Ectodermal cell (in vitro differentiated cells): ENCODE measurements at regions not wholly inside any gene's neighbourhood (a gene's known extent, or its start where the extent isn't known, plus 50 kb on each side); places are given as distances from the start of the nearest gene placed in this dataset.

Experiments
- H3K27ac ChIP-seq: 2 replicates; pipeline ENCODE4 v1.7.0; 2013; ENCODE audit warnings: mild to moderate bottlenecking, low read depth, low read length; ENCODE audit not compliant: insufficient read depth, poor library complexity, severe bottlenecking
- H3K27me3 ChIP-seq: 2 replicates; pipeline ENCODE4 v1.7.0; 2013; ENCODE audit warnings: mild to moderate bottlenecking, low read length; ENCODE audit not compliant: insufficient read depth, control insufficient read depth, poor library complexity, severe bottlenecking
- H3K36me3 ChIP-seq: one replicate; pipeline ENCODE4 v1.7.0; 2013; ENCODE audit warnings: low read length; ENCODE audit not compliant: control insufficient read depth, insufficient read depth
- H3K4me1 ChIP-seq: one replicate; pipeline ENCODE4 v1.7.0; 2013; ENCODE audit warnings: low read length; ENCODE audit not compliant: control insufficient read depth, insufficient read depth
- H3K4me3 ChIP-seq: 2 replicates; pipeline ENCODE4 v1.7.0; 2013; ENCODE audit warnings: low read depth, low read length, control low read depth; ENCODE audit not compliant: insufficient read depth
- H3K9me3 ChIP-seq: 2 replicates; pipeline ENCODE4 v1.7.0; 2013; ENCODE audit warnings: mild to moderate bottlenecking, low read length, moderate library complexity; ENCODE audit not compliant: control insufficient read depth
- WGBS, 2 experiments: methylation state at CpG; one replicate each; pipeline ENCODE4 v1.1.7; 2013; ENCODE audit warnings: missing lambda C conversion rate in 2 of 2; 5-methylcytosine and 5-hydroxymethylcytosine counted together

- no peaks in the 10 kb centered on the region for H3K9me3 ChIP-seq
- H3K27me3 ChIP-seq, result no peaks in the 10 kb centered on the region
- WGBS, 2 experiments, result 79 to 96% methylated on average over 1 of the region's 1 CpG
- H3K4me1 ChIP-seq, result no peaks in the 10 kb centered on the region
- no peak overlapping the region for H3K27ac ChIP-seq
- H3K4me3 ChIP-seq, result no peak overlapping the region
- H3K36me3 ChIP-seq, result no peaks in the 10 kb centered on the region
These were observed 352.5 kb upstream of the GULP1 start for GRCh38 chr2:187939180-187939579.

- Histone ChIP-seq H3K27me3 (no peaks in the 10 kb centered on the region), H3K4me1 (no peaks in the 10 kb centered on the region), H3K27ac (no peak overlapping the region), H3K4me3 (no peak overlapping the region), H3K9me3 (no peaks in the 10 kb centered on the region), H3K36me3 (no peaks in the 10 kb centered on the region)
These were observed 348.8 kb upstream of the GULP1 start for GRCh38 chr2:187942876-187943275.

- no peaks in the 10 kb centered on the region for H3K9me3 ChIP-seq
- no peaks in the 10 kb centered on the region for H3K27me3 ChIP-seq
- H3K27ac ChIP-seq, result no peak overlapping the region
- no peak overlapping the region for H3K4me3 ChIP-seq
- no peaks in the 10 kb centered on the region for H3K36me3 ChIP-seq
- H3K4me1 ChIP-seq, result no peaks in the 10 kb centered on the region
- WGBS, 2 experiments, result 91 to 92% methylated on average over 4 to 6 of the region's 6 CpGs
These were observed 347.8 kb upstream of the GULP1 start for GRCh38 chr2:187943772-187944369.

- Histone ChIP-seq H3K27ac (no peak overlapping the region), H3K4me1 (no peaks in the 10 kb centered on the region), H3K27me3 (no peaks in the 10 kb centered on the region), H3K9me3 (no peaks in the 10 kb centered on the region), H3K36me3 (no peaks in the 10 kb centered on the region), H3K4me3 (no peak overlapping the region)
- 92 to 96% methylated on average over 3 of the region's 3 CpGs for WGBS, 2 experiments
These were observed 341.8 kb upstream of the GULP1 start for GRCh38 chr2:187949859-187950258.

GRCh38 chr2:187951470-187952218, 340.0 kb upstream of the GULP1 start:
- H3K4me1 ChIP-seq, result no peaks in the 10 kb centered on the region
- no peaks in the 10 kb centered on the region for H3K9me3 ChIP-seq
- no peaks in the 10 kb centered on the region for H3K36me3 ChIP-seq
- no peaks in the 10 kb centered on the region for H3K27me3 ChIP-seq
- no peak overlapping the region for H3K27ac ChIP-seq
- WGBS, 2 experiments, result 95% methylated on average over 32 of the region's 32 CpGs
- no peak overlapping the region for H3K4me3 ChIP-seq

- Histone ChIP-seq H3K4me3 (no peak overlapping the region), H3K4me1 (no peaks in the 10 kb centered on the region), H3K9me3 (no peaks in the 10 kb centered on the region), H3K36me3 (no peaks in the 10 kb centered on the region), H3K27me3 (no peaks in the 10 kb centered on the region), H3K27ac (no peak overlapping the region)
- 92 to 94% methylated on average over 1 to 2 of the region's 2 CpGs for WGBS, 2 experiments
These were observed 334.7 kb upstream of the GULP1 start for GRCh38 chr2:187956906-187957534.

- Histone ChIP-seq H3K27ac (no peak overlapping the region), H3K27me3 (no peaks in the 10 kb centered on the region), H3K36me3 (no peaks in the 10 kb centered on the region), H3K9me3 (no peaks in the 10 kb centered on the region), H3K4me3 (no peak overlapping the region), H3K4me1 (no peaks in the 10 kb centered on the region)
These were observed 331.9 kb upstream of the GULP1 start for GRCh38 chr2:187959821-187960220.

GRCh38 chr2:187962538-187962937, 329.1 kb upstream of the GULP1 start:
- no peaks in the 10 kb centered on the region for H3K9me3 ChIP-seq
- H3K4me1 ChIP-seq, result no peaks in the 10 kb centered on the region
- H3K27ac ChIP-seq, result no peak overlapping the region
- no peak overlapping the region for H3K4me3 ChIP-seq
- no peaks in the 10 kb centered on the region for H3K36me3 ChIP-seq
- no peaks in the 10 kb centered on the region for H3K27me3 ChIP-seq
- WGBS, 2 experiments, result 81% methylated on average over 1 of the region's 2 CpGs

GRCh38 chr2:187964746-187965145, 326.9 kb upstream of the GULP1 start:
- no peaks in the 10 kb centered on the region for H3K4me1 ChIP-seq
- no peak overlapping the region for H3K4me3 ChIP-seq
- H3K27me3 ChIP-seq, result no peaks in the 10 kb centered on the region
- H3K9me3 ChIP-seq, result no peaks in the 10 kb centered on the region
- no peak overlapping the region for H3K27ac ChIP-seq
- no peaks in the 10 kb centered on the region for H3K36me3 ChIP-seq
- WGBS, 2 experiments, result 100% methylated on average over 1 of the region's 2 CpGs; no CpG with 5 or more reads in 1 of the 2 experiments

GRCh38 chr2:187966924-187967323, 324.8 kb upstream of the GULP1 start:
- no peaks in the 10 kb centered on the region for H3K9me3 ChIP-seq
- WGBS, 2 experiments, result 82 to 100% methylated on average over 1 of the region's 1 CpG
- no peak overlapping the region for H3K4me3 ChIP-seq
- no peaks in the 10 kb centered on the region for H3K36me3 ChIP-seq
- no peaks in the 10 kb centered on the region for H3K4me1 ChIP-seq
- no peak overlapping the region for H3K27ac ChIP-seq
- H3K27me3 ChIP-seq, result no peaks in the 10 kb centered on the region
